ENCODE measurements at regions not wholly inside any gene's neighbourhood (a gene's known extent, or its start where the extent isn't known, plus 50 kb on each side); places are given as distances from the start of the nearest gene placed in this dataset.
A peak's percentile ranks its signal among the peaks of the same experiment; 100 is the strongest.
"Not testable (repeated sequence)": the region's sequence is repeated elsewhere in the genome, so short reads cannot be mapped to it uniquely, and the experiment has no call there.

DNA sequence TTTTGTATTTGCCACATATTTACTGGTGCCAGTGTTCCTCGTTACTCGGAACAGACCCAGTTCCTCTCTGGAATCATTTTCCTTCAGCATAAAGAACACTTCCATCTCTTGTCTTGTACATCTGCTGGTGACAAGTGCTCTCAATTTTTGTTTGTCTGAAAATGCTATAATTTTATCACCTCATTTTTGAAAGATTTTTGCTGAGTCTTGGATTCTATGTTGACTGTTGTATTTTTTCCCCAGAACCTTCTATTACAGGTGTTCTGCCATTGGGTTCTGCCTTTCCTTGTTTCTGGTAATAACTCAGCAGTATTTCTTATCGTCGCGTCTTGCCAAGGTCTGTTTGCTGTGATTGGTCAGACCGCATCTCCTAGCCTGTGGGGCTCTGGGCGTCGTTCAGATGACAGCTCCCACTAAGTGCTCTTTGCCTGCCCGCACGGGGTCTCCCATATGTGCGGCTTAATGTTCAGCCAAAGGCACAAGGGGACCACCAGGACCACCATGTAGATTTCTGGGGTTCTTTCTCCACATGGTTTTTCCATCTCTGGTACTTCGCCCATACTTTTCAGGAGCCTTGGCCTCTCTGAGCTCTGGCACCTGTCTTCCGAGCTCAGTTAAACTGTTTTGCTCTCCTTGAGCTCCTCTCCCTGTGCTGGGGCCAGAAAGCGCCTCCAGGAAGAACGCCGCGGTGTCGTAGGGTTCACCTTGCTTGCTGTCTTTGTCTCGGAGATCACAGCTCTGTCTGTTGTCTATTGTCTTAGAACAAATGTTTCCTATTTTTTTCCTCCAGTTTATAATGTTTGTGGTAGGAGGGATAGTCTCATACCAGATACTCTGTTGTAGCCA is 80.0 kb downstream of the METRNL start:
- DNase-seq = no peak

DNA sequence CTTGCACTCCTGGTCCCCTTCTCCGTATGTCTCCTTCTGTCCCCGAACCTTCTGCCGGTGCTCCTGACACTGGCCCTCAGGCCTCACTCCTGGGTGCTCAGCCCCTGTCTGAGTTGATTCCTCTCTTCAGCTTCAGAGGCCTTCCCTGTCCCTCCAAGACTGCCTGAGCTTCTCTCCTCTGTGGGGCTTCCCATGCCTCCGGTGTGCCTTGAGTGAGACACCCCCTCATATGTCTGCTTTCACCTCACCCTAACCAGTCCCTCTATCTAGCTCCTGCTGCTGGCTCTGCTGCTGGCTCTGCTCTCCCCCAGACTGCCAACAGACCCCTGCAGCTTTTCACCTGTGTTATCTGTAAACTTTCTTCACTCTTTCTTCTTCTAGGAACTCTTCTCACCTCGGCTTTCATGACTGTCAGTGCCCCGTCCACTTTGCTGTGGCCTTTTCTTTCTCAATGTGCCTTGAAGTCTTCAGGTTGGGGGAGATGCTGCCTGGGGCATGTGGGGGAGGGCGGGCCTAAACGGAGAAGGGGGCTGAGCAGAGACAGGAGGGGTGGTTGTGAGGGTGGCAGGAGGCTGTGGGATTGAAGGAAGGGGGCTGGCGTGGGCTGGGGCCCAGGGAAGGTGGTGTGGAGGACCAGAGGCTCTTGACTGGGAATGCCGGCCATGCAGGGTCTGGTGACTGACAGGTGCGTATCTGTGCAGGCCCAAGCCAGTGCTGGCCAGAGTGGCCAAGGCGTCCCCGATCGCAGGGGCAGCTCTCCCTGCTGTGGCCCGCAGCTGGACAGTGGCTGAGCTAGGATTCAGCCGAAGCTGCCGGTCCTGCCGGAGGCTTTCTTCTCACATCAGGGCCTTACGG is 81.3 kb downstream of the METRNL start:
- DNase-seq = no peak

DNA sequence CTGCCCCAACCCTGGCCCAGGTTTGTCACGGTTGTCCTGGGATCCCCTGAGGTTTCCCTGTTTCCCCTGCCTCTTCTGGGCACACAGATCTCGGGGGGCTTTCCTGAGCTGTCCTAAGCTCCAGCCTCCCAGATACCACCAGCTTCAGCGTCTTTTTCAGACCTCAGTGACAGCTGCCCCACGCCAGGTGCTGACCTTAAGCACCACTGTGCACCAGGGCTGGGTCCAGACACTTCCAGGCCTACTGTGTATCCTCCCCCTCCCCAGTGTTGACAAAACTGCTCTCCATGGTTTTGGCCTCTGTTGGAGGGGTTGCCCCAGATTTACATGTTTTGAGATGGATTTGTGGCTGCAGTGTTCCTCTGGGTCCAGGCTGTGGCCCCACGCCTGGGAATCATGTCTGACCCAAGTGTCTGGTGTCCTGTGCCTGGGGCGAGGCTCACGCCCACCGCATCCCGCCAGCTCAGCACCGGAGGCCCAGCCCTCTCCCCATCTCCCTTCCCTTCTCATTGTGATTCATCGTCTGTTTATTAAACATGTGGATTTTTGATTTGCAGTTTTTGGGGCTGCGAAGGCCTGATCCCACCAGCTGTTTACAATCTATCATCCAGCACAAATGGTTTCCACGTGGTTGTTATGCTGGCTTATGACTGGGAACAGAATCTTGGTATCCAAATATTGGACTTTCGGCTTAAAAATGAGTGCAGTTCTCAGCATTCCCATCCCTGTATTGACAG is 82.1 kb downstream of the METRNL start:
- no peak for DNase-seq

DNA sequence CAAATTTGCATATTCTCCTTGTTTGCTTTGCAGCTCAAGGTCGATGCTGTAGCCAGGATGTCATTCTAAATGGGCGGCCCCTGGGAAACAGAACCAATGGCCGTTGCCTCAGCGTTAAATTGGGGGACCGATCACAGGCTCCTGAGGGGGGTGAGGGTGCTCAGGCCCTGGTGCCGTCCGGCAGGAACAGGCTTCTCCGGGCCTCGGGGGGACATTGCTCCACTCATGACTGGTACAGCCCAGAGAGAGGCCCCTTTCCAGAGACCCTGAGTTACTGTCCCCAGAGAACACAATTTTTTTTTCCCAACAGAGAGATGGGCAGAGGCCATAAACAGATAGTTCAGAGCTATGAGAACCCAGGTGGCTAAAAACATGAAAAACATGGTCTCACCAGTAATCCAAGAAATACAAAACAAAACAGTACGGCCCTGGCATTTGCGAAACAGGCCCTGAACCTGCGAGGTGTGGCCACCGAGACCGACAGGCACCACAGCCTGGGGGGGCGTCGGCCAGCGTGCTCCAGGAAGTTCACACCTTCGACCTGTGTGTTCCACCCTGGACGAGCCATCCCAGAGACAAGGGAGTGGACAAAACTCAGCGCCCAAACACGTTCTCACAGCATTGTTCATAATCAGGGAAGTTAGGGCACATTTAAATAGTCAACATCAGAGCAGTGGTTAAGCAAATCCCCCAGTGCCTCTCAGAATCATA is 82.8 kb downstream of the METRNL start:
- DNase-seq = no peak

DNA sequence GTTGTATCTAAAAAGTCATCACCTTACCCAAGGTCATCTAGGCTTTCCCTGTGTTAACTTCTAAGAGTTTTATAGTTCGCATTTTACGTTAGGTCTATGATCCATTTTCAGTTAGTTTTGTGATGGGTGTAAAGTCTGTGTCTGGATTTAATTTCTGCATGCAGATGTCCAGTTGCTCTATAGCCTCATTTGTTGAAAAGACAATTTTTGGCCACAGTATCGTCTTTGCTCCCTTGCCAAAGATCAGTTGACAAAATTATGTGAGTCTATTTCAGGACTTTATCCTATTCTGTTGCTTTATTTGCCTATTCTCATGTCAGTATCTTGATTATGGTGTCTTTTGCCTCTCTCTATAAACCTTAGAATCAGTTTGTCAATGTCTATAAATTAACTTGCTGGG is 85.1 kb downstream of the METRNL start:
- no peak for DNase-seq

DNA sequence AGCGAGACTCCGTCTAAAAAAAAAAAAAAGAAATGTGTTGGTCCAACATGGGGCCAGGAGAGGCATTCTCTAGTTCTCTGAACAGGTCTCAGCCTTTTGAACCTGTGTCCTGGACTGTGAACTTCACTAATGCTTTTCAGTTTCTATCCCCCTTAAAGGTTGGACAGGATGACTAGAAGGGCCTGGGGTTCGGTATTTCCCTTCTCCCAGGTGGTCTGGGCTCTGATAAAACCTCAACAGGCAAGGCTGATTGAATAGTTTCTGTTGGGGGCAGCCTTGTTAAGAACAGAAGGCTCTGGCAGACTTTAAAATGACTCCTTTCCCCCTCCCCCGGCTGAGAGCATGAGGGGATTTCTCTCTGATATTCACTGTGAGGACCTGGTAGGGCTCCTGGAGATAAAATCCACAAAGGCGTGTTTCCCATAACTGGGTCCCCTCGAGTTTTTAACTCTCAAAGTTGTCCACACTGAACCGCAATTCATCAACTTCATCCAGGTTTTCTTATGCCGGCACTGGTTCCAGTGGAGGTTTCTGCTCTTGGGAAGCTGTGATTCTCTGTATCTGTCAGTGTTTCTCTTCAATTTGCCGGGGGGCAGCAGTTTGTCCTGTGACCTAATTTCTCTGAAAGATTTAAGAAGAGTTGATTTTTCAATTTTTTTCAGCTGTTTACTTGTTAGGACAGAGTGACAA is 91.3 kb downstream of the METRNL start:
- no peak for DNase-seq

DNA sequence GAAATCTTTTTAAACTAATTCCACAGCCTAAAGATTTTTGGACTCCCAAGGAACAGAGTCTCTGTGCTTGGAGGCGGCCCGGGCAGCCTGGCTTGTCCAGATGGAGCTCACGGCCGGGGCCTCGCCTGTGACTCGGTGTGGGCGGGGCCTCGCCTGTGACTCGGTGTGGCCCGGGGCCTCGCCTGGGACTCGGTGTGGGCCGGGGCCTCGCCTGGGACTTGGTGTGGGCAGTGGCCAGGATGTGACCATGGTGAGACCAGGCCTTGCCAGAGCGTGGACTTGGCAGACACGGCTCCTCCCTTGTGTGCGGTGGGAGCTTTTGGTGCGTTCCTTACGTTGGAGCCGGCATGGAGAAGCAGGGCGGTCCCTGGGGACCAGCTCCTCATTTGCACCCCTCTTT is 92.3 kb downstream of the METRNL start:
- DNase-seq = no peak

DNA sequence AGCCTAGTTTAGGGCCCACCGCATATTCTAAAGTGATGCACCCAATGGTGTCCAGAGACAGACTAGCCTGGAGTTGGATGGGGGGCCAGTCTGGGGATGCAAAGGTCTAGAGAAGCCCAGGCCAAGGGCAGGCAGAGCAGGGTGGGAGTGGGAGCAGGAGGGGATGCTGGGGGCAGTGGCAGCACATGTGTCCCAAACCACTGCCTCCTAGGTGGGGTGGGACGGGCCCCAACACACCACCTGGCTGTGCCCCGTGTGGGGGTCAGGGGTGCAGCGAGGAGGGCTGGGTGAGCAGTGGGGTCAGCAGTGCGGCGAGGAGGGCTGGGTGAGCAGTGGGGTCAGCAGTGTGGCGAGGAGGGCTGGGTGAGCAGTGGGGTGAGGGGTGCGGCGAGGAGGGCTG is 92.7 kb downstream of the METRNL start:
- DNase-seq = not testable (repeated sequence)

DNA sequence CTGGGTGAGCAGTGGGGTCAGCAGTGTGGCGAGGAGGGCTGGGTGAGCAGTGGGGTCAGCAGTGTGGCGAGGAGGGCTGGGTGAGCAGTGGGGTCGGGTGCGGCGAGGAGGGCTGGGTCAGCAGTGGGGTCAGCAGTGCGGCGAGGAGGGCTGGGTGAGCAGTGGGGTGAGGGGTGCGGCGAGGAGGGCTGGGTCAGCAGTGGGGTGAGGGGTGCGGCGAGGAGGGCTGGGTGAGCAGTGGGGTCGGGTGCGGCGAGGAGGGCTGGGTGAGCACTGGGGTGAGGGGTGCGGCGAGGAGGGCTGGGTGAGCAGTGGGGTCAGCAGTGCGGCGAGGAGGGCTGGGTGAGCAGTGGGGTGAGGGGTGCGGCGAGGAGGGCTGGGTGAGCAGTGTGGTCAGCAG is 93.2 kb downstream of the METRNL start:
- not testable (repeated sequence) for DNase-seq

DNA sequence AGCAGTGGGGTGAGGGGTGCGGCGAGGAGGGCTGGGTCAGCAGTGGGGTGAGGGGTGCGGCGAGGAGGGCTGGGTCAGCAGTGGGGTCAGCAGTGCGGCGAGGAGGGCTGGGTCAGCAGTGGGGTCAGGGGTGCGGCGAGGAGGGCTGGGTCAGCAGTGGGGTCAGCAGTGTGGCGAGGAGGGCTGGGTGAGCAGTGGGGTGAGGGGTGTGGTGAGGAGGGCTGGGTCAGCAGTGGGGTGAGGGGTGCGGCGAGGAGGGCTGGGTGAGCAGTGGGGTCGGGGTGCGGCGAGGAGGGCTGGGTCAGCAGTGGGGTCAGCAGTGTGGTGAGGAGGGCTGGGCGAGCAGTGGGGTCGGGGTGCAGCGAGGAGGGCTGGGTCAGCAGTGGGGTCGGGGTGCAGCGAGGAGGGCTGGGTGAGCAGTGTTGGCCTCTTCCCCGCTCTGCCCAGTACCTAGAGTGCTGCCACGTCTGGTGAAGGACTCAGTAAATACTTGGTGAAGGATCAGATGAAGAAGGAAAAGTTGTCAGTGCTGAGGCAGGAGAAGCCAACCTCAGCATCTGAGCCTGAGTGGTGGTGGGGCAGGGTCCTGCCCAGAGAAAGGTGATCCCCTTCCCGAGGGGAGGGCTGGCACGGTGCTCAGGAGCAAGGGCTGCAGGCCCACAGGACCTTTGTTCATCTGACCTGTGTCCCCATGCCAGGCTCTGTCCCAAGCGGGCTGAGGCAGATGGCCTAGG is 93.9 kb downstream of the METRNL start:
- DNase-seq = peak; percentile 5

DNA sequence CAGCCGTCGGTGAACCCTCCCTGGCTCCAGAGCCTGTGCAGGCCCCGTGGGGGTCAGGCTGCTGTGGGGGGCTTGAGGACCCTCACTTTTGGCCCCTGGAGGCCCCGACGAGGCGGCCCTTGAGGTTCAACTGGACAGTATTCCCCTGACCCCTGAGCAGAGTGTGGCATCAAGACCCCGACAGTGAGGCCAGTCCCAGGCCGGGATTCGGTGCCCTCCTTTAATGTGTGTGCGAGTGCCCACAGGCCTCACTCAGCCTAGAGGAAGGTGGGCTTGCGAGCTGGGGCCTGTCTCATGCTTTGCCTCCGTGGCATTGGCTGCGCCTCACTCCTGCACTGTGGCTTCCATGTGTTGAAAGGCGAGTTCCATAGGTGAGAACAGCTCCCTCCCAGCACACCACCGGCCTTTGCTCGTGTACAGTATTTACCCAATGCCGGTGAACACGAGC is 94.5 kb downstream of the METRNL start:
- DNase-seq = peak; percentile 15

DNA sequence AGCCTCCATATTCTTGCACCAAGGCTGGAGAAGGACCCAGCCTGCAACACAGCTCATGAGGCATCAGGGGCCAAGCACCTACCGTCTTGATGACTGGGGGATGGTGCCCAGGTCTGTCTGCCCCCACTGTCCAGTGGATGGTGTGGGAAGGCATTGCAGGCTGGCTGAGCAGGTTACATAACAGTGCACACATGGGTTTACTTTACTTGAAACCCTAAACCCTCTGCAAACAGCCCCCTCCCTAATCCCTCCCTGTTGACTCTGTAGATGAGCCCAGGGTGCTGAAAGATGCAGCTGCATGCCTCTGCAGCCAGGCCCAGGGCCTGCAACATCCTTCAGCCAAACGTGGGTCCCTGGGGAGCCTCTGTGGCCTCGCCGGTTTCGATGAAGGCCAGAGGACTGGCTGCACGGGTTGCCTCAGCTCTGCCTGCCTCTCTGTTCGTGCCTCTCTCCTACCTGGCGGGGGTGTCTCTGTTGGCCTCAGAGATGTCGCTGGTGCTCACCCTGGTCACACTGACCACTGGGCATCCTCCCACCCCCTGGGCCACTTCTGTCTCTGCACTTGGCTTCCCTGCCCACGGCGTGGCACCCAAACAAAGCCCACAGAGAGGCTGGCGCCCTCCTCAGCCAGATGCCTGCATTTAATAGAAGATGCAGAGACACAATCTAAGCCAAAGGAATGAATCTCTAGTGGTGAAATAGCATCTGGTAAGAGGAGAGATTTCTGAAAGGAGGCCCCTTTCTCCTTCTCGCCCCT is 95.1 kb downstream of the METRNL start:
- DNase-seq = peak; percentile 28

DNA sequence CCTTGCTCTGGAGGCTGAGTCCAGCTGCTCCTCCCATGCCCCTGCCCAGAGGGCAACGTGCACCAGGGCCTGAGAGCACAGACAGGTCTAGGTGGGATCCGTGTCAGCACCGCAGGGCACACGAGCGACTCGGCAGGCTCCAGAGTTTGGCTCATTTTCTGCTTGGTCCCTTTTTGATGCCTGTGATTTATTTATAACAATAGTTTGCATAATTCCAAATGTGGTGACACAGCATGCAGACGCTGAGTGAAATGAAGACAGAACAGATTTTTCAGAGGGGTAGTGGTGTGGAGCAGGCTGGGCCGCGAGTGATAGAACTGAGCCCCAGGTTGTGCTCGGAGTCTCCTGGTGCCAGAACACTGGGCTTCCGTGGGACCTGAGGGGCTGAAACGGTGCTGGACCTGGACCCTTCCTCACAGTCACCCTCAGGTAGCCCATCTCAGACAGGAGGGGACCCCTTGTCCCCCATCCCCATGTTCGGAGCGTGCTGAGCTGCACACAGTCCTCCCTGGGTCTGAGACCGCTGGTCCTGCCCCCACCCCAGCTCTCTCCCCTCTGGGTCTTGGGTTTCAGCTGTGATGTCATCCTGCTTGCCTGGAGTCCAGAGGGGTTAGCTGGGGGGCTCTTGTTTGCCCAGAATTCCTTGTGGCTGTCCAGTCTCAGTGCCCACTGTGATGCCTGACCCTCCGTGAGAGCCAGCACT is 95.9 kb downstream of the METRNL start:
- DNase-seq = peak; percentile 6

DNA sequence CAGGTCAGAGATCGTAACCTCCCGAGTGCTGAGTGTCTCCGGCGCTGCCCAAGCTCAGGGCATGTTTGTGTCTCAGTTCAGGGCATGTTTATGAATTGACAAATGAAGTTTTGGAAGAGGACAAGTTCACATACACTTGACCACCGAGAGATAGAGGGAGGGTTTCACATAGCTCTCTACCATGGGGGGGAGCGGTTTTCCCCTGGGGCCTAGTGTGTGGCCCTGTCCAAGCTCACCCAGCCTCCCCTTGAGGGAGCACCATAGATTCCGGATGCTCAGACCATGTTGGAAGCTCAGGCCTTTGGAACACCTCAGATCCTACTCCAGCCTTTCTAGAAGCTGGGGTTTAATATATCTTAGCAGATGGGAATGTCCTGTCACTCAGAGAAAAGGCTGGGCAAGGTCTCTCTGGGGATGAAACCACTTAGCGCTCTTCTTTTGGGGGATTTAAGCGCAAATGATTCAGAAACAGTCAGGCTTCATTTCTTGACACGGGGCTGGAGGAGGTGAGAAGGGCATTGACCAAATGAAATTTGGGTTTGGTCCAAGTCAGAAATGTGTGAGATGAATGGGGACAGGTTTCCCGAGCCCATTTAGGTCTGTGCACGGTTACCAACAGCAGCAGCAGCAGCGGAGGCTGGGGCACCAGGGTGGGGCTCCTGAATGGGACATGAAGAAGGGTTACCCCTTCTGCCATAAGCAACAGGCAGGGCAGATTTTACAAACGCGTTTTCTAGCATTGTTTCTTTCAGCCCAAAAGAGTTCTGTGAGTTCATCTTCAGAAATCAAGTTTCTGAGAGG is 96.6 kb downstream of the METRNL start:
- DNase-seq = peak; percentile 2

DNA sequence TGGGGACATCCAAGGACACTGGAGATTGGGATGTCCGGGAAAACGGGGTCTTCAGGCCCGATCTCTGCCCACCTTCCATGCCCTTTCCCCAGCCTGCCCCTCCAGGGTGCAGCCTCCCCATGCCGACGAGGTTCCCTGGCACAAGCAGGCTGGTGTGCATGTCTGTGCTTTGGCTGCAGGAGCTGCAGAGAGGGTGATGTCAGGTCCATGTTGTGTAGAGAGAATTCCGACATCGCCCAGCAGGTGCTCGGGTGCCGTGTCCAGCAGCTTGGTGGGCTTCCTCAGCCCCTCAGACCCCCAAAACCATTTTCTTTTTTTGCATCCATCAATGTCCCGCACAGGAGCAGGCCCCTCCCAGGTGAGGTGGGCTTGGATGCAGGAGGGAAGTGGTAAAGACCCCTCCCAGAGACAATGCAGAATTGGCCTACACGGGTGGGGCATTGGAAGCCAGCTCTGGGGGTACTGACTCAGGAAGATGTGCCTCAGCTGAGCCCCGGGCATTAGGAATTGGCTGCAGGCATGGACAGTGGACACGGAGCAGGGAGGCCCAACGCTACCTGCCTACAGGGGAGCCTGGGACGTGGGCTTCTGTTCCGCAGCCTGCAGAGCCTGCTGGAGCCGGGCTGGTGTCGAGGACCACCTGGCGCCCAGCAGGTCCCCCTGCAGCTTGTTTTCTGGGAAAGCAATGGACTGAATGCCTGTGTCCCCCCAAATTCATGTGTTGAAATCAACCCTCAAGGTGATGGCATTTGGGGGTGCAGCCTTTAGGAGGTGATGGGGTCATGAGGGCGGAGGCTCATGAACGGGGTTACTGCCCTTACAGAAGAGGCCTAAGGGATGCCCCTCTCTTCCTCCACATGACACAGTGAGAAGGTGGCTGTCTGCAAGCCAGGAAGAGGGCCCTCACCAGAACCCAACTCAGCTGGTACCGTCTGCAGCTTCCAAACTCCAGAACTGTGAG is 97.5 kb downstream of the METRNL start:
- peak; percentile 8 for DNase-seq

DNA sequence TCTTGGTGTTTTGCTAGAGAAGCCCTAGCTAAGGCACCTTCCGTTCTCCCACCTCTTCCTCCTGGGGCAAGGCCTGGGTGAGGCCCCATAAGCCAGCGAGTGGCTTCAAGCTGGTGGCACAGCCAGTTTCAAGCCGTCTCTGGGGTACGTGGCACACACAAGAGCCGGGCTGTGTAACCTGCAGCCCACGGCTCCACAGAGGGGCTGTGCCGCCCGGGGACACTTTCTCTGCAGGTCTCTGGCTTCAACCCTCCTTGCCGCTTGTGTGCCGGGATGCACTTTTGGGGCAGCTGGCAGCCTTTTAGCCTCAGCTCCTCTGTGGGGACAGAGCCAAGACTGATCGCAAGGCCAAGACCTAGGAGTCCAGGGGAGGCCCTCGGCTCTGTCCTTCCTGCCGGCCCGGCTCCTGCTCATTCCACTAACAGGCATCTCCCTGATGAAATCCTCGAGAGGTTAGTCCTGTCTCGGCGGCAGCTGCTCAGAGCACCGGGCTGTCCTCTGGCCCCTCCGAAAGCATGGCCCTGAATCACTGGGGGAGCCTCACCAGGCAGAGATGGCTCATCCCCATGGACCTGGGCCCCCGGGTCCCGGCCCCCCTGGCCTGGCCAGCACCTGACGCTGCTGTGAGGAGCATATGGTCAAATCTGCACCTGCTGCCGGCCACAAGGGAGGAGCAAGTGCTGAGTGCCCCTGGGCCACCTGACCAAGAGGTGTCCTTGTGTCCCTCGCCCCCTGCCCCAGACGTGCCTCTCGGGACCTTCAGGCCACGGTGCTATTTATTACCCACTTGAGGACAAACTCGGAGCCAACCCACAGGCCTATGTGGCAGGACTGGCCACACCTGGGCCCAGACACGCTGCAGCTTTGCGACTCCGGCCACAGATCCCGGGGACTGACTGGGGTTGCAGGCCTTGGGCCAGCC is 98.5 kb downstream of the METRNL start:
- peak; percentile 9 for DNase-seq

Measured in 8988T (cell line).